Body of pancreas (tissue), 4 donors: ENCODE measurements at regions not wholly inside any gene's neighbourhood (a gene's known extent, or its start where the extent isn't known, plus 50 kb on each side); places are given as distances from the start of the nearest gene placed in this dataset.

Source experiments
- ATAC-seq: fragments of 150-250 bp; one replicate; pipeline ENCODE4 v1.9.1; 2016
- DNase-seq, 4 donors: peaks; one replicate each; pipeline ENCODE4 v3.0.0-alpha.2; 2019
- H3K27ac ChIP-seq, 4 donors: fragments of 200-600 bp; sonication (generic); 1 replicate in 3 of 4; 2 replicates in 1 of 4; pipeline versions ENCODE4 v1.5.1 to v1.6.1; 2016 to 2019; ENCODE audit warnings: mild to moderate bottlenecking in 1 of 4, mixed read lengths in 1 of 4, moderate library complexity in 1 of 4
- H3K27me3 ChIP-seq, 2 donors: fragments of 200-600 bp; sonication (generic); one replicate each; pipeline ENCODE4 v1.6.0; 2016; ENCODE audit warnings: mild to moderate bottlenecking in 1 of 2
- H3K36me3 ChIP-seq, 2 donors: fragments of 200-600 bp; sonication (generic); replicated peaks in 1 of 2; 2 replicates each; pipeline ENCODE4 v1.5.1; 2016; ENCODE audit warnings: low read depth in 2 of 2; ENCODE audit not compliant: insufficient read depth in 1 of 2
- H3K4me1 ChIP-seq: fragments of 200-600 bp; sonication (generic); one replicate; pipeline ENCODE4 v1.6.0; 2016
- H3K4me3 ChIP-seq, 2 donors: fragments of 200-600 bp; sonication (generic); 1 replicate in 1 of 2; 2 replicates in 1 of 2; pipeline ENCODE4 v1.5.1; 2016 to 2019
- H3K9me3 ChIP-seq, 3 donors: fragments of 200-600 bp; sonication (generic); 1 replicate in 2 of 3; 2 replicates in 1 of 3; pipeline ENCODE4 v1.5.1; 2016
- POLR2A ChIP-seq, 3 donors: fragments of 450-650 bp; IDR thresholded peaks; one replicate each; pipeline ENCODE4 v1.6.1; 2016; ENCODE audit warnings: antibody characterized with exemption in 3 of 3, mild to moderate bottlenecking in 2 of 3
- WGBS, 2 donors: methylation state at CpG; one replicate each; pipeline ENCODE4 v1.1.5; 2017; 5-methylcytosine and 5-hydroxymethylcytosine counted together
- intact Hi-C: fragments of 100-400 bp; cut with DNase I; formaldehyde crosslinking; loops from one replicate; pipeline ENCODE4 v1.15.1; 2023
- TF ChIP-seq, protein P1 (sequence below), 7 experiments: fragments of 450-650 bp in 4 of 7; fragments of 200-600 bp in 3 of 7; sonication (generic) in 3 of 7; IDR thresholded peaks; one replicate each; pipeline ENCODE4 v1.5.1; 2016 to 2019; ENCODE audit warnings: antibody characterized with exemption in 7 of 7

DNA sequence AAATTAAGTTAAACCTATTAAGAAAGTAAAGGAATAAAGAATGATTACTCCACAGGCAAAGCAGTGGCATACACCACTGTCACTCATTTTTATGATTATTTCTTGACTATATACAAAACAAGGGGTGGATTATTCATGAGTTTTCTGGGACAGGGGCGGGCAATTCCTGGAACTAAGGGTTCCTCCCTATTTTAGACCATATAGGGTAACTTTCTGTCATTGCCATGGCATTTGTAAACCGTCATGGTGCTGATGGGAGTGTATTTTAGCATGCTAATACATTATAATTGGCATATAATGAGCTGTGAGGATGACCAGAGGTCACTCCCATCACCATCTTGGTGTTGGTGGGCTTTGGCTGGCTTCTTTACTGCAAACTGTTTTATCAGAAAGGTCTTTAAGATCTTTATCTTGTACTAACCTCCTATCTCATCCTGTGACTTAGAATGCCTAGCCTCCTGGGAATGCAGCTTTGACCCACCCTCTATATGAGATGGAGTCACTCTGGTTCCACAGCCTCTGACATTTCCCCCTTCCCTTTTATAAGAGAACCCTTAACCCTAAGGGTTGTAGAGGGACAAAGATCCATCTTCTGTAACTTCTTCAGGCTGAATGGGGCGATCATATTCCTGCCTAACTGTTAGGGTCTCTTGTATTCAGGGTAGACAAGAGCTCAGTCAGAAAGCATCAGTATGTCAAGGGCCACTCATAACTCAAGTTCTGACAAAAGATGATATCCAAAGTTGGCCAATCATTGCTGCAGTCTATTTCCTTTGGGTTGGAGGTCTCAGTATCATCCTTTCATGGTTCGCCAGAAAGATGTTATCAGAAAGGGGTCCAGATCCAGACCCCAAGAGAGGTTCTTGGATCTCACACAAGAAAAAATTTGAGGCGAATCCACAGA, 79.5 kb upstream of the LIPC start:
- H3K36me3 ChIP-seq: no peaks in the 10 kb centered on the region
- DNase-seq (no peak), ATAC-seq (no peak)
- intact Hi-C loops: no loop called here
- H3K27ac ChIP-seq: no peak overlapping the region
- no peak overlapping the region for H3K4me3 ChIP-seq
- H3K9me3 ChIP-seq: no peaks in the 10 kb centered on the region
- no peaks in the 10 kb centered on the region for H3K4me1 ChIP-seq
- 73 to 84% methylated on average over 5 of the region's 5 CpGs for WGBS, 2 donors
- TF ChIP-seq, protein P1, sequence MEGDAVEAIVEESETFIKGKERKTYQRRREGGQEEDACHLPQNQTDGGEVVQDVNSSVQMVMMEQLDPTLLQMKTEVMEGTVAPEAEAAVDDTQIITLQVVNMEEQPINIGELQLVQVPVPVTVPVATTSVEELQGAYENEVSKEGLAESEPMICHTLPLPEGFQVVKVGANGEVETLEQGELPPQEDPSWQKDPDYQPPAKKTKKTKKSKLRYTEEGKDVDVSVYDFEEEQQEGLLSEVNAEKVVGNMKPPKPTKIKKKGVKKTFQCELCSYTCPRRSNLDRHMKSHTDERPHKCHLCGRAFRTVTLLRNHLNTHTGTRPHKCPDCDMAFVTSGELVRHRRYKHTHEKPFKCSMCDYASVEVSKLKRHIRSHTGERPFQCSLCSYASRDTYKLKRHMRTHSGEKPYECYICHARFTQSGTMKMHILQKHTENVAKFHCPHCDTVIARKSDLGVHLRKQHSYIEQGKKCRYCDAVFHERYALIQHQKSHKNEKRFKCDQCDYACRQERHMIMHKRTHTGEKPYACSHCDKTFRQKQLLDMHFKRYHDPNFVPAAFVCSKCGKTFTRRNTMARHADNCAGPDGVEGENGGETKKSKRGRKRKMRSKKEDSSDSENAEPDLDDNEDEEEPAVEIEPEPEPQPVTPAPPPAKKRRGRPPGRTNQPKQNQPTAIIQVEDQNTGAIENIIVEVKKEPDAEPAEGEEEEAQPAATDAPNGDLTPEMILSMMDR (IDR thresholded peaks at IDR 0.05): no peak
- no peak for TF ChIP-seq POLR2A (IDR thresholded peaks at IDR 0.05)
- no peaks in the 10 kb centered on the region for H3K27me3 ChIP-seq

DNA sequence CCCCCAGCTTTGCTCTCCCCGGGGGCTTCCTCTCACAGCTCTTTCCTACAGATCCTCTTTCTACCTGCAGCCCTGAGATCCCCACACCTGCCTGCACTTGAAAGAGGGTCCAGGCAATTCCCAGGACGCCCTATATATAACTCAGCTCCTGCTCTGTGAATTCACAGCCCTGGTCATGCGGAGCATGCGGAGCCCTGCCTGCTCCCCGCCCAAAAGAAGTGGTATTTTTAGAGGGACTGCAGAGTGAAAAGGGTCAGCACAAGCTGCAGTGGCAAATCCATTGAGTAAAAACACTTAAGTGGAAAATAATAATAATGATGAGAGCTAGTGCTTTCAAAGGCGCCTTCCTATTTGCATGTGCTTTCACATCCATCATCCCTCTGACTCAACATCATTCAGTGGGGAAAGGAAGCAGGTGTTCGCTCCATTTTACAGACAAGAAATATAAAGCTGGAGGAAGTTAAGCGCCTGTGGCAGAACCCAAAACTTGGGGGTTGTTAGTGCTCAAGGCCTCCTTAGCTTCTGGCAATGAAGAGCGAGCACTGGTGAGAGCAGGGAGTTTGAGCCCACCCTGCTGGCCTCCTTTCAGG, 76.3 kb upstream of the LIPC start:
- no peaks in the 10 kb centered on the region for H3K4me1 ChIP-seq
- H3K4me3 ChIP-seq: no peak overlapping the region
- TF ChIP-seq, protein P1 (IDR thresholded peaks at IDR 0.05): no peak
- no peak for TF ChIP-seq POLR2A (IDR thresholded peaks at IDR 0.05)
- H3K27me3 ChIP-seq: no peaks in the 10 kb centered on the region
- no peak for DNase-seq
- intact Hi-C loops: no loop called here
- no peak overlapping the region for H3K27ac ChIP-seq
- 70 to 74% methylated on average over 9 of the region's 9 CpGs for WGBS, 2 donors
- ATAC-seq: no peak
- no peaks in the 10 kb centered on the region for H3K36me3 ChIP-seq
- no peaks in the 10 kb centered on the region for H3K9me3 ChIP-seq

DNA sequence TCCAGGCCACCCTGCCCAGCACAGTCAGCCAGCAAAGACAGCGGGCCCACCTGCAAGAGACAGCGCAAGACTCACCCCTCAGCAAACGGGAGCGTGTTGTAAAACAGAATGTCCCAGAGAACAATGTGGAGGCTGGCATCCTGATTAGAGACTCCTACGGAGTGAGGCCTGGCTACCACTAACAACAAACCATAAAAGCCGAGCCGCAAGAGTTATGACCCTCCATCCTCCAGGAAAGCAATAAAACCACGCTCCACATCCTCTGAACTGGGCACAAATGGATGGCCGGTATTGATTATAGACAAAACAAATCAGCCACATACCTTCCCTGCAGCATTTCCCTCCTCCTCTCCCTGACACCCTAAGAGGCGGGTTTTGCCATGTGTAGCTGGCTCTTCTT, 75.8 kb upstream of the LIPC start:
- intact Hi-C loops: no loop called here
- H3K27me3 ChIP-seq: no peaks in the 10 kb centered on the region
- H3K4me1 ChIP-seq: no peaks in the 10 kb centered on the region
- H3K9me3 ChIP-seq: no peaks in the 10 kb centered on the region
- TF ChIP-seq, protein P1 (IDR thresholded peaks at IDR 0.05): no peak
- no peak for TF ChIP-seq POLR2A (IDR thresholded peaks at IDR 0.05)
- H3K27ac ChIP-seq: no peak overlapping the region
- no peak overlapping the region for H3K4me3 ChIP-seq
- no peaks in the 10 kb centered on the region for H3K36me3 ChIP-seq
- ATAC-seq (no peak), DNase-seq (no peak)
- 89 to 93% methylated on average over 10 of the region's 10 CpGs for WGBS, 2 donors

DNA sequence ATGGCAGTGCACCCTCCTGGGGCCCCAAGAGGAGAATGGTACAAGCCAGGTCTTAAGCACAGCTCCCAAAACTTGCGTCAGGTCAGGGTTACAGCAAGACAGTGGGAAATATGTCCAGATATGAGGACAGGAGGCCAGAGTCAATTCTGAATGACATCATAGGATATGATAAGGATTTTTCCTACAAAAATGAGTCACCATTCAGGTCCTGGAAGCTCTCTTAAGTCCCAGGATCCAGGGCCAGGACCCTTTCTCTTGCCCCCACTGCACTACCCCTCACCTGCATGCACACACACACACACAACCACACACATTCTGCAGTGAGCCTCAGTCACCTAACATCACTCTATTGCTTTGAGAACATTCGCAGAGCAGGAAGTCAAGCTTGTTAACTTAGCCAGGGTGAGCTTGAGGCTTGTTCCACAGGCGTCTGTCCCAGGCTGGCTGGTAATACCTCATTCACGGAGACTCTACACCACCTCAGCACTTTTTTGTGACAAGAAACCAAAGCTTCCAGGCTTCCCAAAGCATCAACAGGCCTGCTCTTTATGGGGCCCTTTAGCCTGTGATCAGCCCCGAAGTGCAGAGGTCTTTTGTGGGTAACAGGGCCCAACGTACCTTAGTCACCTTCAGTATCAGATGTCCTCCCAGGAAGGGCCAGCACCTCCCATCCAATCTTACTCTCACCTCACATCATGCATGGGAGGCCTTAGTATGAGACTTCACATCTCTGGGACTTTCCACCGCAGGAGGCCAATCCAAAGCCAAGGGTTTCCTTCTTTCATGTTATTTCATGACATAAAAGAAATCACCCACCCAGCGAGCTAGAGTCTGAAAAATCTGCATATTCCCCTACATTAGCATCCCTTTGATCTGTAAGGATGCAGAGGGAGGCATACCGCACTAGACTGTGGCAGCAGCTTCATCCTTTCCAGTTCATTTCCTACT, 74.0 kb upstream of the LIPC start:
- H3K27ac ChIP-seq: no peak overlapping the region
- no peaks in the 10 kb centered on the region for H3K9me3 ChIP-seq
- TF ChIP-seq POLR2A (IDR thresholded peaks at IDR 0.05): no peak
- TF ChIP-seq, protein P1 (IDR thresholded peaks at IDR 0.05): no peak
- no peak overlapping the region for H3K4me3 ChIP-seq
- H3K4me1 ChIP-seq: no peaks in the 10 kb centered on the region
- DNase-seq (no peak), ATAC-seq (no peak)
- 79 to 86% methylated on average over 6 to 9 of the region's 9 CpGs for WGBS, 2 donors
- no peaks in the 10 kb centered on the region for H3K36me3 ChIP-seq
- no peaks in the 10 kb centered on the region for H3K27me3 ChIP-seq
- intact Hi-C loops: no loop called here
